Left lung (tissue), 4 donors: ENCODE measurements at regions not wholly inside any gene's neighbourhood (a gene's known extent, or its start where the extent isn't known, plus 50 kb on each side); places are given as distances from the start of the nearest gene placed in this dataset.
"Not testable (repeated sequence)": the region's sequence is repeated elsewhere in the genome, so short reads cannot be mapped to it uniquely, and the experiment has no call there.

ENCODE experiments used
- ATAC-seq: fragments of 200-7000 bp; cut with Tn5 transposase; one replicate; pipeline ENCODE4 v1.9.1; 2020; ENCODE audit warnings: moderate library complexity
- DNase-seq, 4 donors: peaks; one replicate each; pipeline ENCODE4 v3.0.0-alpha.2; 2013 to 2020
- H3K27ac ChIP-seq, 2 donors: fragments of 200-600 bp; sonication (generic) in 1 of 2; one replicate each; pipeline versions ENCODE4 v1.5.0 to v1.8.0; 2020 to 2021
- H3K27me3 ChIP-seq, 2 donors: fragments of 200-600 bp; sonication (generic) in 1 of 2; one replicate each; pipeline versions ENCODE4 v1.5.0 to v1.8.0; 2020 to 2021
- H3K36me3 ChIP-seq, 2 donors: fragments of 200-600 bp; sonication (generic) in 1 of 2; one replicate each; pipeline versions ENCODE4 v1.5.0 to v1.8.0; 2020 to 2021
- H3K4me1 ChIP-seq, 2 donors: fragments of 200-600 bp; one replicate each; pipeline ENCODE4 v1.8.0; 2021
- H3K4me3 ChIP-seq, 2 donors: fragments of 200-600 bp; sonication (generic) in 1 of 2; one replicate each; pipeline versions ENCODE4 v1.5.0 to v1.8.0; 2020 to 2021; ENCODE audit warnings: mild to moderate bottlenecking in 1 of 2
- H3K9me3 ChIP-seq, 2 donors: fragments of 200-600 bp; sonication (generic) in 1 of 2; one replicate each; pipeline versions ENCODE4 v1.5.0 to v1.8.0; 2020 to 2021
- intact Hi-C, 2 donors: fragments of 100-400 bp; cut with DNase I; formaldehyde crosslinking; loops; one replicate each; pipeline versions ENCODE4 v1.11.2 to v1.14.2; 2022
- TF ChIP-seq, protein P1 (sequence below), 2 donors: fragments of 200-600 bp; sonication (generic) in 1 of 2; IDR thresholded peaks; one replicate each; pipeline versions ENCODE4 v1.5.0 to v1.8.0; 2021; ENCODE audit warnings: antibody characterized with exemption in 2 of 2
- donor health status: DM: no; HTN: yes; CAD: no.
- donor health status: DM: no; HTN: no; CAD: no.

DNA sequence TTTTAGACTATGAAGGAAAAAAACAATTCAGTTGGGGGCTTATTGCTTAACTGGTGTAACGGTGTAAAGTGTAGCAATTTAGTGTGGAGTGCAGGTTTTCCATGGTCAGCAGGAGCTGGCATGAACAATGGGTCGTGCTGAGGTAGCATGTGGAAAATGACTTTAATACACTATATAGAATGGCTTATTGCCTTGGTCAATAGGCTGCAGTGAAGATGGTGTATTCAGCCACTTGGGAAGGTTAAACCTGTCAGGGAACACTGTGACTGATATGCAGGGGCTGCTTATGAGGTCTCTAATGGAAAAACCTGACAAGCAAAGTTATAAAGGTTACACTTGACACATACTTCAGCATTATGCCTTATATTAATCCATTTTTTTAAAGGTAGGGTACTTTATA lies 764.7 kb upstream of the ARRDC3 start:
- no peak overlapping the region for H3K27ac ChIP-seq
- DNase-seq (no peak), ATAC-seq (no peak)
- no peak overlapping the region for H3K4me3 ChIP-seq
- no peaks in the 10 kb centered on the region for H3K9me3 ChIP-seq
- no peaks in the 10 kb centered on the region for H3K36me3 ChIP-seq
- H3K27me3 ChIP-seq: no peaks in the 10 kb centered on the region
- H3K4me1 ChIP-seq: no peaks in the 10 kb centered on the region
- intact Hi-C loops: no loop called here
- TF ChIP-seq, protein P1, sequence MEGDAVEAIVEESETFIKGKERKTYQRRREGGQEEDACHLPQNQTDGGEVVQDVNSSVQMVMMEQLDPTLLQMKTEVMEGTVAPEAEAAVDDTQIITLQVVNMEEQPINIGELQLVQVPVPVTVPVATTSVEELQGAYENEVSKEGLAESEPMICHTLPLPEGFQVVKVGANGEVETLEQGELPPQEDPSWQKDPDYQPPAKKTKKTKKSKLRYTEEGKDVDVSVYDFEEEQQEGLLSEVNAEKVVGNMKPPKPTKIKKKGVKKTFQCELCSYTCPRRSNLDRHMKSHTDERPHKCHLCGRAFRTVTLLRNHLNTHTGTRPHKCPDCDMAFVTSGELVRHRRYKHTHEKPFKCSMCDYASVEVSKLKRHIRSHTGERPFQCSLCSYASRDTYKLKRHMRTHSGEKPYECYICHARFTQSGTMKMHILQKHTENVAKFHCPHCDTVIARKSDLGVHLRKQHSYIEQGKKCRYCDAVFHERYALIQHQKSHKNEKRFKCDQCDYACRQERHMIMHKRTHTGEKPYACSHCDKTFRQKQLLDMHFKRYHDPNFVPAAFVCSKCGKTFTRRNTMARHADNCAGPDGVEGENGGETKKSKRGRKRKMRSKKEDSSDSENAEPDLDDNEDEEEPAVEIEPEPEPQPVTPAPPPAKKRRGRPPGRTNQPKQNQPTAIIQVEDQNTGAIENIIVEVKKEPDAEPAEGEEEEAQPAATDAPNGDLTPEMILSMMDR (IDR thresholded peaks at IDR 0.05): no peak

DNA sequence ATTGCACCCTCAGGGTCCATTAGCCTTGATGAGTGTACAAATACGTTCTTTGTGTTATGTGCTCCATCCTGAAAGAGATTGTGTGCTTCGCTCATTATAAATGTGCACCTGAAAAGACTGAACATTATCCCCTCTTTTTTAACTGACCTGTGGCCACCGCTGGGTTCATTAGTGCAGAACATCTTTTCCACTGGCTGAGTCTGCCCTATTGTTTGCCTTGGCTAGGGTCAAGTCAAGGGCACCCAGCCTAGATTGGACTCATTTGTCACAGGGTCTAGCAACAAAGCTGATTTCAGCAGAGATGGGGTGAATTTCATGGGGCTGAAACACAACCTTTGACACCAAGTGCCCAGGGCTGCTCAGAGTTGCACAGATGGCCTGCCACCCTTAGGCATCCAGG lies 764.1 kb upstream of the ARRDC3 start:
- H3K27ac ChIP-seq: no peak overlapping the region
- H3K9me3 ChIP-seq: no peaks in the 10 kb centered on the region
- H3K27me3 ChIP-seq: no peaks in the 10 kb centered on the region
- no peaks in the 10 kb centered on the region for H3K4me1 ChIP-seq
- H3K36me3 ChIP-seq: no peaks in the 10 kb centered on the region
- H3K4me3 ChIP-seq: no peak overlapping the region
- intact Hi-C loops: no loop called here
- ATAC-seq (no peak), DNase-seq (no peak)
- TF ChIP-seq, protein P1 (IDR thresholded peaks at IDR 0.05): no peak

- DNase-seq: no peak
- Histone ChIP-seq H3K36me3 (no peaks in the 10 kb centered on the region), H3K4me1 (no peaks in the 10 kb centered on the region), H3K9me3 (no peaks in the 10 kb centered on the region), H3K27me3 (no peaks in the 10 kb centered on the region), H3K4me3 (no peak overlapping the region), H3K27ac (no peak overlapping the region)
- intact Hi-C loops: no loop called here
- TF ChIP-seq, protein P1 (IDR thresholded peaks at IDR 0.05): no peak
- no peak for ATAC-seq
These were observed 762.7 kb upstream of the ARRDC3 start for GRCh38 chr5:92145852-92146251.

DNA sequence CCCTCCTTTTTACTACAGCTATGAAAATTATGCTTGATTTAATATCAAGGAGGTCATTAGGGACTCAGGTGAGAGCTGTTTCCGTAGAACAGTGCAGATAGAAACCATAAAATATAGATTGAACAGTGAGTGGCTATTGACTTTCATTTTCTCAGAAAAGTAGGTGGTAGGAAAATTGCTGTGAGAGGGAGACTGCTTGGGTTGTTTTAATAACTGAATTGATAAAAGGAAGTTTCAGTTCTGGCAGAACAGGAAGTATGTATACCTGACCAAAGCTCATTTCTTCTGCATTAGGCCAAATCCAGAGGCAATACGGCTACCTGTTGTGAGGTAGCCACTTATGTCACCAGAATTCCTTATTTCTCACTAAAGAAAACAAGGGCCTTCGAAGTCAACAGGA lies 761.7 kb upstream of the ARRDC3 start:
- TF ChIP-seq, protein P1 (IDR thresholded peaks at IDR 0.05): no peak
- Histone ChIP-seq H3K4me3 (no peak overlapping the region), H3K27me3 (no peaks in the 10 kb centered on the region), H3K27ac (no peak overlapping the region), H3K4me1 (no peaks in the 10 kb centered on the region), H3K36me3 (no peaks in the 10 kb centered on the region), H3K9me3 (no peaks in the 10 kb centered on the region)
- ATAC-seq (no peak), DNase-seq (no peak)
- intact Hi-C loops: no loop called here

DNA sequence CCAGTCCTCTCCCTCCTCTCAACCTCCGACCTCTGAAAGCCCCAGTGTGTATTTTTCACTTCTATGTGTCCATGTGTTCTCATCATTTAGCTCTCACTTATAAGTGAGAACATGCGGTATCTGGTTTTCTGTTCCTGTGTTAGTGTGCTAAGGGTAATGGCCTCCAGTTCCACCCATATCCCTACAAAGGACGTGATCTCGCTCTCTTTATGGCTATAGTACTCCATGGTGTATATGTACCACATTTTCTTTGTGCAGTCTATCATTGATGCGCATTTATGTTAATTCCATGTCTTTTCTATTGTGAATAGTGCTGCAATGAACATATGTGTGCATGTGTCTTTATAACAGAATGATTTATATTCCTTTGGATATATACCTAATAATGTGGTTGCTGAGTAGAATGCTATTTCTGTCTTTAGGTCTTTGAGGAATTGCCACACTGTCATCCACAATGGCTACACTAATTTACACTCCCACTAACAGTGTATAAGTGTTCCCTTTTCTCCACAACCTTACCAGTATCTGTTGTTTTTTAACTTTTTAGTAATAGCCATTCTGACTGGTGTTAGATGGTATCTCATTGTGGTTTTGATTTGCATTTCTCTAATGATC lies 749.3 kb upstream of the ARRDC3 start:
- H3K27ac ChIP-seq, H3K27me3 ChIP-seq, DNase-seq, H3K36me3 ChIP-seq, intact Hi-C loops, H3K4me3 ChIP-seq, H3K9me3 ChIP-seq, ATAC-seq, H3K4me1 ChIP-seq: not testable (repeated sequence)

GRCh38 chr5:92126182-92126581 lies 743.1 kb upstream of the ARRDC3 start:
- no peak overlapping the region for H3K4me3 ChIP-seq
- TF ChIP-seq, protein P1 (IDR thresholded peaks at IDR 0.05): no peak
- no peaks in the 10 kb centered on the region for H3K9me3 ChIP-seq
- DNase-seq: no peak
- no peaks in the 10 kb centered on the region for H3K4me1 ChIP-seq
- no peak for ATAC-seq
- no peak overlapping the region for H3K27ac ChIP-seq
- intact Hi-C loops: no loop called here
- no peaks in the 10 kb centered on the region for H3K27me3 ChIP-seq
- H3K36me3 ChIP-seq: no peaks in the 10 kb centered on the region
